HEK293T (cell line): ENCODE measurements at regions not wholly inside any gene's neighbourhood (a gene's known extent, or its start where the extent isn't known, plus 50 kb on each side); places are given as distances from the start of the nearest gene placed in this dataset.

ENCODE experiments used
- LEF1 ChIP-seq: fragments of 450-650 bp; IDR thresholded peaks from 2 replicates; pipeline ENCODE4 v1.6.1; 2017; ENCODE audit warnings: mild to moderate bottlenecking, borderline replicate concordance
- PKNOX1 ChIP-seq: fragments of 450-650 bp; IDR thresholded peaks from 2 replicates; pipeline ENCODE4 v1.6.1; 2016
- SP1 ChIP-seq: fragments of 450-650 bp; IDR thresholded peaks from 2 replicates; pipeline ENCODE4 v1.6.1; 2017
- SUZ12 ChIP-seq: fragments of 450-650 bp; IDR thresholded peaks from 2 replicates; pipeline ENCODE4 v1.6.1; 2016; ENCODE audit warnings: mild to moderate bottlenecking
- TARDBP ChIP-seq: fragments of 450-650 bp; IDR thresholded peaks from 2 replicates; pipeline ENCODE4 v1.6.1; 2016

GRCh38 chr20:52668626-52669025 lies 303.5 kb upstream of the TSHZ2 start:
- TF ChIP-seq PKNOX1 = no peak
- no peak for TF ChIP-seq SP1
- TF ChIP-seq LEF1 = no peak
- no peak for TF ChIP-seq SUZ12
- TF ChIP-seq TARDBP = no peak
